Heart right ventricle (tissue), 16 donors: ENCODE measurements at regions not wholly inside any gene's neighbourhood (a gene's known extent, or its start where the extent isn't known, plus 50 kb on each side); places are given as distances from the start of the nearest gene placed in this dataset.

ENCODE experiments used
- ATAC-seq, 8 donors: fragments of 200-7000 bp; cut with Tn5 transposase; one replicate each; pipeline ENCODE4 v1.9.1; 2020; ENCODE audit warnings: mild to moderate bottlenecking in 8 of 8, moderate library complexity in 8 of 8, moderate number of reproducible peaks in 1 of 8
- DNase-seq, 2 donors: peaks; one replicate each; pipeline ENCODE4 v3.0.0-alpha.2; 2020
- H3K27ac ChIP-seq, 10 donors: fragments of 200-600 bp; sonication (generic) in 2 of 10; one replicate each; pipeline versions ENCODE4 v1.5.0 to v1.8.0; 2020 to 2022; ENCODE audit warnings: mild to moderate bottlenecking in 3 of 10
- H3K27me3 ChIP-seq, 7 donors: fragments of 200-600 bp; one replicate each; pipeline ENCODE4 v1.8.0; 2021 to 2022; ENCODE audit warnings: mild to moderate bottlenecking in 2 of 7
- H3K36me3 ChIP-seq, 9 donors: fragments of 200-600 bp; sonication (generic) in 1 of 9; one replicate each; pipeline versions ENCODE4 v1.5.0 to v1.8.0; 2020 to 2022; ENCODE audit warnings: mild to moderate bottlenecking in 2 of 9
- H3K4me1 ChIP-seq, 9 donors: fragments of 200-600 bp; sonication (generic) in 1 of 9; one replicate each; pipeline versions ENCODE4 v1.5.0 to v1.8.0; 2020 to 2022; ENCODE audit warnings: mild to moderate bottlenecking in 4 of 9
- H3K4me3 ChIP-seq, 10 donors: fragments of 200-600 bp; sonication (generic) in 2 of 10; one replicate each; pipeline versions ENCODE4 v1.5.0 to v1.8.0; 2020 to 2022; ENCODE audit warnings: mild to moderate bottlenecking in 7 of 10, moderate library complexity in 2 of 10
- H3K9me3 ChIP-seq, 11 donors: fragments of 200-600 bp in 10 of 11; sonication (generic) in 2 of 11; one replicate each; pipeline versions ENCODE4 v1.5.0 to v1.8.0; 2013 to 2022; ENCODE audit warnings: mild to moderate bottlenecking in 2 of 11, control low read depth in 1 of 11, moderate library complexity in 1 of 11
- WGBS, 2 donors: extraction: QIAGEN DNeasy Blood & Tissue Kit; methylation state at CpG; one replicate each; pipeline ENCODE4 v1.1.7; 2013; ENCODE audit warnings: inconsistent platforms in 1 of 2; 5-methylcytosine and 5-hydroxymethylcytosine counted together
- intact Hi-C, 10 donors: fragments of 100-400 bp; cut with DNase I; formaldehyde crosslinking; loops; one replicate each; pipeline versions ENCODE4 v1.11.1 to v1.14.2; 2022
- TF ChIP-seq, protein P1 (sequence below), 9 donors: fragments of 200-600 bp; sonication (generic) in 2 of 9; IDR thresholded peaks; one replicate each; pipeline versions ENCODE4 v1.5.0 to v1.8.0; 2021 to 2022; ENCODE audit warnings: antibody characterized with exemption in 9 of 9, mild to moderate bottlenecking in 5 of 9, moderate library complexity in 1 of 9
- donor health status: Arrhythmogenic right ventricular cardiomyopathy.
- donor health status: ischemic (EF 13 %, LVEDD 7.1; RV severe dilation, severe dysfunction).
- donor health status: healthy with polysubstance abuse.
- donor health status: DM: no; HTN: yes; CAD: no.
- donor health status: DM: no; HTN: no; CAD: no.
- donor health status: ischemic (EF 25% LVEDD 6.9; RV normal size, moderate dysfunction).
- donor health status: ischemic (EF 25% LVEDD 5.7; RV mildly dilated, moderate dysfunction).
- donor health status: healthy.
- donor health status: DM: yes; HTN: yes; CAD: no.
- donor health status: Ischemic cardiomyopathy.
- donor health status: ischemic (EF 35%, LVEDD 5.7; RV mildly dilated, moderate dysfunction).
- donor health status: nonischemic (EF 11% LVEDD 7.7; RV severe dilation, severe dysfunction).
- donor health status: DM: yes; HTN: yes; CAD: no.
- donor health status: PGD.
- donor health status: ischemic (EF 29% LVEDD 5.4; RV normal size, mild dysfunction).
- donor health status: nonischemic (EF 23%, LVEDD 6.1; RV moderate dilation, normal function).

- H3K4me3 ChIP-seq = no peak overlapping the region
- 67 to 85% methylated on average over 4 of the region's 4 CpGs for WGBS, 2 donors
- peaks cover 0 to 6% (median 0%) of the 10 kb centered on the region in 11 donors for H3K9me3 ChIP-seq
- H3K27ac ChIP-seq = no peak overlapping the region
- ATAC-seq (no peak), DNase-seq (no peak)
- no peaks in the 10 kb centered on the region for H3K36me3 ChIP-seq
- TF ChIP-seq, protein P1, sequence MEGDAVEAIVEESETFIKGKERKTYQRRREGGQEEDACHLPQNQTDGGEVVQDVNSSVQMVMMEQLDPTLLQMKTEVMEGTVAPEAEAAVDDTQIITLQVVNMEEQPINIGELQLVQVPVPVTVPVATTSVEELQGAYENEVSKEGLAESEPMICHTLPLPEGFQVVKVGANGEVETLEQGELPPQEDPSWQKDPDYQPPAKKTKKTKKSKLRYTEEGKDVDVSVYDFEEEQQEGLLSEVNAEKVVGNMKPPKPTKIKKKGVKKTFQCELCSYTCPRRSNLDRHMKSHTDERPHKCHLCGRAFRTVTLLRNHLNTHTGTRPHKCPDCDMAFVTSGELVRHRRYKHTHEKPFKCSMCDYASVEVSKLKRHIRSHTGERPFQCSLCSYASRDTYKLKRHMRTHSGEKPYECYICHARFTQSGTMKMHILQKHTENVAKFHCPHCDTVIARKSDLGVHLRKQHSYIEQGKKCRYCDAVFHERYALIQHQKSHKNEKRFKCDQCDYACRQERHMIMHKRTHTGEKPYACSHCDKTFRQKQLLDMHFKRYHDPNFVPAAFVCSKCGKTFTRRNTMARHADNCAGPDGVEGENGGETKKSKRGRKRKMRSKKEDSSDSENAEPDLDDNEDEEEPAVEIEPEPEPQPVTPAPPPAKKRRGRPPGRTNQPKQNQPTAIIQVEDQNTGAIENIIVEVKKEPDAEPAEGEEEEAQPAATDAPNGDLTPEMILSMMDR (IDR thresholded peaks at IDR 0.05) = no peak
- intact Hi-C loops = no loop called here
- no peaks in the 10 kb centered on the region for H3K4me1 ChIP-seq
- H3K27me3 ChIP-seq = peaks cover 0 to 26% (median 0%) of the 10 kb centered on the region in 7 donors
Observed at GRCh38 chr12:5344131-5344530, 87.8 kb upstream of the NTF3 start.

- H3K9me3 ChIP-seq = peaks cover 0 to 6% (median 0%) of the 10 kb centered on the region in 11 donors
- TF ChIP-seq, protein P1 (IDR thresholded peaks at IDR 0.05) = no peak
- intact Hi-C loops = no loop called here
- H3K27ac ChIP-seq = no peak overlapping the region
- no peak overlapping the region for H3K4me3 ChIP-seq
- H3K27me3 ChIP-seq = peaks cover 0 to 36% (median 4%) of the 10 kb centered on the region in 7 donors
- ATAC-seq (no peak), DNase-seq (no peak)
- H3K36me3 ChIP-seq = no peaks in the 10 kb centered on the region
- no peaks in the 10 kb centered on the region for H3K4me1 ChIP-seq
Observed at GRCh38 chr12:5345534-5345933, 86.4 kb upstream of the NTF3 start.

DNA sequence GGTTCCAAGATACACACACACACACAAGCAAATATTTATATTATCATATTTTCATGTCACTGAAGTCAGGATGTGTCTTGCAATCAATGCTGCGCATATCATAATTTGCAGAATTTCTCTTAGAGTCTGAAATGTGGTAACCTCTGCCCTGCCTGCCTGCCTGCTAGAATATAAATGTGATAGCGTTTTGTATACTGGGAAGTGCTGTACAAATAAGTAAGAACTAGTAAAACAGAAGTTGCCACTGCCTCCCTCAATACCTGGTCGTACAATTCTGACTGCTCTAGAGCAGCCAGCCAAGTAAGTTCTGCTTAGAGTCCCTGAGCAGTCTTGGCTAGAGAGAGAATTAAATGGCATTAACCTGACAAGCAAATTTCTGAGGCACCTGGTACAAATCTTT lies 83.9 kb upstream of the NTF3 start:
- H3K27me3 ChIP-seq = peaks cover 0 to 36% (median 4%) of the 10 kb centered on the region in 7 donors
- intact Hi-C loops = no loop called here
- H3K36me3 ChIP-seq = no peaks in the 10 kb centered on the region
- no peak for ATAC-seq
- no peaks in the 10 kb centered on the region for H3K4me1 ChIP-seq
- H3K4me3 ChIP-seq = no peak overlapping the region
- H3K27ac ChIP-seq = no peak overlapping the region
- WGBS, 2 donors = 53% methylated on average over 3 of the region's 3 CpGs
- H3K9me3 ChIP-seq = peaks cover 0 to 14% (median 4%) of the 10 kb centered on the region in 11 donors
- DNase-seq = no peak
- TF ChIP-seq, protein P1 (IDR thresholded peaks at IDR 0.05) = no peak

DNA sequence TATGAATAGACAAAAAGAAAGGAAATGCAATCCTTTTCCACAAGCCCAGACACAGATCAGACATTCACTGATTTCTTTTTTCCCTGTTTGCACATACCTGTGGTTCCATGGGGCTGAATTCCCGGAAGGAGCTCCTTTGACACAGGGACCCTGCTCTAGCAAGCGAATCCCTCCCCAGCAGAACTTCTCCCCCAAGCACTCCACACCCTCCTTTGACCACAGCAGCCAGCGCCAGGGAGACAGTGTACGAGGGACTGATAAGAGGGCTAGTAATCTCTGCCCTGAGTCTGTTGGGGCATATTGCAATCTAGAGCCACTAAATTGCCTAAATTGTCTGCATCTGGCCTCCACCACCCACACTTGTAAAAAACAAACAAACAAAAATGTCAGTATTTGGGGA lies 83.4 kb upstream of the NTF3 start:
- no peak overlapping the region for H3K4me3 ChIP-seq
- WGBS, 2 donors = 32 to 40% methylated on average over 4 of the region's 4 CpGs
- H3K36me3 ChIP-seq = no peaks in the 10 kb centered on the region
- H3K27ac ChIP-seq = no peak overlapping the region
- peaks cover 0 to 19% (median 7%) of the 10 kb centered on the region in 11 donors for H3K9me3 ChIP-seq
- peaks cover 0 to 36% (median 4%) of the 10 kb centered on the region in 7 donors for H3K27me3 ChIP-seq
- ATAC-seq = no peak
- H3K4me1 ChIP-seq = no peaks in the 10 kb centered on the region
- no peak for DNase-seq
- intact Hi-C loops = no loop called here
- TF ChIP-seq, protein P1 (IDR thresholded peaks at IDR 0.05) = no peak
